DMS53 treated with DMSO at 0.1 percent for 48 hours (cell line): ENCODE measurements at regions not wholly inside any gene's neighbourhood (a gene's known extent, or its start where the extent isn't known, plus 50 kb on each side); places are given as distances from the start of the nearest gene placed in this dataset.
A peak's percentile ranks its signal among the peaks of the same experiment; 100 is the strongest.

Experiments used
- DNase-seq: peaks from one replicate; lab custom pipeline; 2025; ENCODE audit not compliant: unreplicated experiment; lab: John Stamatoyannopoulos, UW

- DNase-seq, result peak; percentile 8
These were observed 211.3 kb downstream of the GPD2 start for GRCh38 chr2:156647377-156648010.

- no peak for DNase-seq
These were observed 212.3 kb downstream of the GPD2 start for GRCh38 chr2:156648522-156648921.

GRCh38 chr2:156649596-156649995 is 213.4 kb downstream of the GPD2 start:
- DNase-seq, result no peak

- no peak for DNase-seq
These were observed 216.5 kb downstream of the GPD2 start for GRCh38 chr2:156652691-156653090.

GRCh38 chr2:156653675-156654074 is 217.5 kb downstream of the GPD2 start:
- no peak for DNase-seq

GRCh38 chr2:156657809-156658208 is 221.6 kb downstream of the GPD2 start:
- DNase-seq, result no peak

GRCh38 chr2:156659694-156660093 is 223.5 kb downstream of the GPD2 start:
- no peak for DNase-seq

- DNase-seq, result no peak
These were observed 227.7 kb downstream of the GPD2 start for GRCh38 chr2:156663757-156664409.

GRCh38 chr2:156666130-156666785 is 230.1 kb downstream of the GPD2 start:
- no peak for DNase-seq

- DNase-seq, result no peak
These were observed 233.9 kb downstream of the GPD2 start for GRCh38 chr2:156670104-156670503.

- DNase-seq, result no peak
These were observed 235.7 kb downstream of the GPD2 start for GRCh38 chr2:156671706-156672361.

- DNase-seq, result no peak
These were observed 236.6 kb downstream of the GPD2 start for GRCh38 chr2:156672556-156673332.

GRCh38 chr2:156673333-156673615 is 237.1 kb downstream of the GPD2 start:
- no peak for DNase-seq

- no peak for DNase-seq
These were observed 237.8 kb downstream of the GPD2 start for GRCh38 chr2:156673981-156674380.

- DNase-seq, result no peak
These were observed 239.7 kb downstream of the GPD2 start for GRCh38 chr2:156675896-156676295.

GRCh38 chr2:156679820-156680219 is 243.6 kb downstream of the GPD2 start:
- no peak for DNase-seq

- DNase-seq, result no peak
These were observed 244.1 kb downstream of the GPD2 start for GRCh38 chr2:156680266-156680665.

- no peak for DNase-seq
These were observed 250.9 kb downstream of the GPD2 start for GRCh38 chr2:156687126-156687525.

GRCh38 chr2:156687715-156688114 is 251.5 kb downstream of the GPD2 start:
- no peak for DNase-seq

- no peak for DNase-seq
These were observed 253.8 kb downstream of the GPD2 start for GRCh38 chr2:156689939-156690338.

- DNase-seq, result no peak
These were observed 254.8 kb downstream of the GPD2 start for GRCh38 chr2:156691014-156691413.
